NCI-H1436 (cell line): ENCODE measurements at regions not wholly inside any gene's neighbourhood (a gene's known extent, or its start where the extent isn't known, plus 50 kb on each side); places are given as distances from the start of the nearest gene placed in this dataset.

Experiments used
- DNase-seq: peaks from one replicate; lab custom pipeline; 2025; lab: John Stamatoyannopoulos, UW

- no peak for DNase-seq
These were observed 660.7 kb downstream of the PTPRU start for GRCh38 chr1:29896791-29897714.

GRCh38 chr1:29896300-29896699 lies 660.0 kb downstream of the PTPRU start:
- no peak for DNase-seq

- no peak for DNase-seq
These were observed 658.9 kb downstream of the PTPRU start for GRCh38 chr1:29895201-29895600.

GRCh38 chr1:29894311-29894710 lies 658.0 kb downstream of the PTPRU start:
- no peak for DNase-seq

- no peak for DNase-seq
These were observed 657.5 kb downstream of the PTPRU start for GRCh38 chr1:29893806-29894205.

GRCh38 chr1:29893046-29893723 lies 656.9 kb downstream of the PTPRU start:
- DNase-seq = peak; percentile 56

GRCh38 chr1:29892247-29892646 lies 655.9 kb downstream of the PTPRU start:
- DNase-seq = no peak

- no peak for DNase-seq
These were observed 654.1 kb downstream of the PTPRU start for GRCh38 chr1:29890201-29890959.

- no peak for DNase-seq
These were observed 653.5 kb downstream of the PTPRU start for GRCh38 chr1:29889776-29890175.

GRCh38 chr1:29884740-29885139 lies 648.4 kb downstream of the PTPRU start:
- DNase-seq = no peak

- DNase-seq = no peak
These were observed 647.7 kb downstream of the PTPRU start for GRCh38 chr1:29883986-29884385.

- no peak for DNase-seq
These were observed 647.1 kb downstream of the PTPRU start for GRCh38 chr1:29883411-29883832.

GRCh38 chr1:29880556-29880955 lies 644.2 kb downstream of the PTPRU start:
- DNase-seq = peak; percentile 35

GRCh38 chr1:29879217-29879616 lies 642.9 kb downstream of the PTPRU start:
- no peak for DNase-seq

GRCh38 chr1:29878501-29878900 lies 642.2 kb downstream of the PTPRU start:
- DNase-seq = peak; percentile 81

GRCh38 chr1:29876902-29877301 lies 640.6 kb downstream of the PTPRU start:
- DNase-seq = peak; percentile 49

- no peak for DNase-seq
These were observed 640.1 kb downstream of the PTPRU start for GRCh38 chr1:29876441-29876840.

- no peak for DNase-seq
These were observed 639.3 kb downstream of the PTPRU start for GRCh38 chr1:29875557-29876028.

GRCh38 chr1:29870621-29871020 lies 634.3 kb downstream of the PTPRU start:
- DNase-seq = no peak

- no peak for DNase-seq
These were observed 633.5 kb downstream of the PTPRU start for GRCh38 chr1:29869802-29870201.

- DNase-seq = no peak
These were observed 632.6 kb downstream of the PTPRU start for GRCh38 chr1:29868944-29869343.

- no peak for DNase-seq
These were observed 631.8 kb downstream of the PTPRU start for GRCh38 chr1:29868096-29868495.
